ENCODE measurements at regions not wholly inside any gene's neighbourhood (a gene's known extent, or its start where the extent isn't known, plus 50 kb on each side); places are given as distances from the start of the nearest gene placed in this dataset.
"Not testable (repeated sequence)": the region's sequence is repeated elsewhere in the genome, so short reads cannot be mapped to it uniquely, and the experiment has no call there.

GRCh38 chr6:135605278-135605790, 107.8 kb upstream of the AHI1 start:
- FAIRE-seq, result no peak

- no peak for FAIRE-seq
Measured at GRCh38 chr6:135606392-135606791, 108.9 kb upstream of the AHI1 start.

- FAIRE-seq, result no peak
Measured at GRCh38 chr6:135608031-135608430, 110.5 kb upstream of the AHI1 start.

GRCh38 chr6:135610192-135610591, 112.7 kb upstream of the AHI1 start:
- FAIRE-seq, result not testable (repeated sequence)

GRCh38 chr6:135616655-135617054, 119.1 kb upstream of the AHI1 start:
- FAIRE-seq, result no peak

GRCh38 chr6:135617222-135617621, 119.7 kb upstream of the AHI1 start:
- FAIRE-seq, result no peak

GRCh38 chr6:135622081-135622480, 124.5 kb upstream of the AHI1 start:
- no peak for FAIRE-seq

- no peak for FAIRE-seq
Measured at GRCh38 chr6:135623979-135624378, 126.4 kb upstream of the AHI1 start.

- no peak for FAIRE-seq
Measured at GRCh38 chr6:135624402-135625295, 127.1 kb upstream of the AHI1 start.

- FAIRE-seq, result not testable (repeated sequence)
Measured at GRCh38 chr6:135626001-135626400, 128.5 kb upstream of the AHI1 start.

- FAIRE-seq, result peak; percentile 62
Measured at GRCh38 chr6:135627092-135627715, 129.7 kb upstream of the AHI1 start.

- FAIRE-seq, result no peak
Measured at GRCh38 chr6:135630789-135631376, 133.3 kb upstream of the AHI1 start.

- peak; percentile 73 for FAIRE-seq
Measured at GRCh38 chr6:135631821-135632220, 134.3 kb upstream of the AHI1 start.

- no peak for FAIRE-seq
Measured at GRCh38 chr6:135633573-135633972, 136.0 kb upstream of the AHI1 start.

GRCh38 chr6:135637701-135638100, 140.2 kb upstream of the AHI1 start:
- FAIRE-seq, result no peak

- no peak for FAIRE-seq
Measured at GRCh38 chr6:135638108-135638507, 140.6 kb upstream of the AHI1 start.

GRCh38 chr6:135640048-135640447, 142.5 kb upstream of the AHI1 start:
- FAIRE-seq, result no peak

- FAIRE-seq, result no peak
Measured at GRCh38 chr6:135640449-135641111, 143.0 kb upstream of the AHI1 start.

GRCh38 chr6:135642912-135643311, 145.4 kb upstream of the AHI1 start:
- FAIRE-seq, result no peak

- FAIRE-seq, result no peak
Measured at GRCh38 chr6:135644394-135644793, 146.9 kb upstream of the AHI1 start.

- no peak for FAIRE-seq
Measured at GRCh38 chr6:135647521-135647920, 150.0 kb upstream of the AHI1 start.

GRCh38 chr6:135651964-135652755, 154.6 kb upstream of the AHI1 start:
- FAIRE-seq, result no peak
